Liver (tissue), 3 donors: ENCODE measurements at regions not wholly inside any gene's neighbourhood (a gene's known extent, or its start where the extent isn't known, plus 50 kb on each side); places are given as distances from the start of the nearest gene placed in this dataset.

Source experiments
- ATF3 ChIP-seq: IDR thresholded peaks from 2 replicates; pipeline ENCODE4 v1.6.1; 2016; ENCODE audit warnings: antibody characterized with exemption
- EGR1 ChIP-seq, 2 donors: IDR thresholded peaks; 2 replicates each; pipeline ENCODE4 v1.6.1; 2016 to 2018; ENCODE audit warnings: antibody characterized with exemption in 2 of 2, low read depth in 2 of 2
- FOXA1 ChIP-seq: IDR thresholded peaks from 2 replicates; pipeline ENCODE4 v1.6.1; 2016; ENCODE audit warnings: antibody characterized with exemption
- GABPA ChIP-seq, 2 donors: IDR thresholded peaks in 1 of 2; conservative IDR thresholded peaks in 1 of 2; 2 replicates each; pipeline ENCODE4 v1.6.1; 2016; ENCODE audit warnings: antibody characterized with exemption in 2 of 2, mild to moderate bottlenecking in 1 of 2, moderate library complexity in 1 of 2
- HNF4A ChIP-seq, 2 donors: conservative IDR thresholded peaks; 2 replicates each; pipeline ENCODE4 v1.6.1; 2016; ENCODE audit warnings: antibody characterized with exemption in 2 of 2, mild to moderate bottlenecking in 2 of 2
- JUND ChIP-seq, 2 donors: IDR thresholded peaks; 2 replicates each; pipeline ENCODE4 v1.6.1; 2016; ENCODE audit warnings: antibody characterized with exemption in 2 of 2
- RAD21 ChIP-seq, 2 donors: IDR thresholded peaks; 2 replicates each; pipeline ENCODE4 v1.6.1; 2016; ENCODE audit warnings: antibody characterized with exemption in 2 of 2, mild to moderate bottlenecking in 2 of 2
- SP1 ChIP-seq: IDR thresholded peaks from 2 replicates; pipeline ENCODE4 v1.6.1; 2018; ENCODE audit warnings: antibody characterized with exemption, mild to moderate bottlenecking
- TAF1 ChIP-seq: conservative IDR thresholded peaks from 2 replicates; pipeline ENCODE4 v1.6.1; 2016; ENCODE audit warnings: antibody characterized with exemption, mild to moderate bottlenecking
- YY1 ChIP-seq: IDR thresholded peaks from 2 replicates; pipeline ENCODE4 v1.6.1; 2016; ENCODE audit warnings: antibody characterized with exemption, mild to moderate bottlenecking
- ZBTB33 ChIP-seq: IDR thresholded peaks from 2 replicates; pipeline ENCODE4 v1.6.1; 2016; ENCODE audit warnings: antibody characterized with exemption
- TF ChIP-seq, protein P1 (sequence below): fragments of 150-350 bp; IDR thresholded peaks from 2 replicates; pipeline ENCODE4 v1.5.1; 2017; ENCODE audit warnings: improper control_type of control experiment, low read depth, low read length; ENCODE audit not compliant: missing input control
- TF ChIP-seq, protein P2 (sequence below): IDR thresholded peaks from 2 replicates; pipeline ENCODE4 v1.6.1; 2016; ENCODE audit warnings: antibody characterized with exemption
- TF ChIP-seq, protein P3 (sequence below): IDR thresholded peaks from 2 replicates; pipeline ENCODE4 v1.6.1; 2016; ENCODE audit warnings: antibody characterized with exemption, mild to moderate bottlenecking
- donor health status: healthy.
- donor health status: healthy.

DNA sequence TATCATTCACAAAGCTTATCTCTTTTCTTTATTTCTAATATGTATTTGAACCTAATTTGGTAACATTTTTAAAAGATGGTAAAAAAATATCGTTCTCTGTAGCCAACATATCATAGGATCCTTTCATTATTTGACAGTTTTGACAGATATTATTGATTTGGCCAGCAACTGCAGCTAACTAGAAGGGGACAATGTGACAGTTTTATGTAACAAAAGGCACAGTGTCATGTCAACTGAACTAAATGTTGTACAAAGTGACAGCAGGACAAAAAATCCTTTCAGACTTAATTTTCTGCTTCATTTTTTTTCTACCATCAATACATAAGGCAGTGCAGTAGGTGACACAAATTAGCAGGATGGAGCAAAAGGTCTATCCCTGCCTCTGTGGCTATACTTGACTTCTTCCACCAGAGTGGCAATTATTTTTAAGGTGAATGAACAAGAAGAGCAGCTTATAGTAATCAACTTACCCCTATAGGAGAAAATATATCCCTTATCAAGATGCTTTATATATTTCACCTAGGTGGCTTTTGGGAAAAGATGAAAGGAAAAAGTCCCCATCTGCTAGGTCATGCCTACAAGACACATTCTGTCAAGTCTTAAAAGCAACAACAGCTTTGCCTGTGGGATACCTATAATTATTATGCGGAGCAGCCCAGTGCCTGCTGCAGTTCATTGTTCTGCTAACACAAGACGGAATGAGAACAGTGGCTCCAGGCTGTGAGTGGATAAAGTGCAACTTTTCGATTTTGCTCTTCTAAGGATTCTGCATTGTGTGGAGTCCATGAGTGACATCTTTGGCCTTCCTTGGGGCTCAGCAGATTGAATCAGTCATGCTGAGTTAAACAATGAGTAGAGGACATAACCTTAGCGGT, 694.9 kb downstream of the ISL1 start:
- TF ChIP-seq TAF1, result no peak
- TF ChIP-seq, protein P1, sequence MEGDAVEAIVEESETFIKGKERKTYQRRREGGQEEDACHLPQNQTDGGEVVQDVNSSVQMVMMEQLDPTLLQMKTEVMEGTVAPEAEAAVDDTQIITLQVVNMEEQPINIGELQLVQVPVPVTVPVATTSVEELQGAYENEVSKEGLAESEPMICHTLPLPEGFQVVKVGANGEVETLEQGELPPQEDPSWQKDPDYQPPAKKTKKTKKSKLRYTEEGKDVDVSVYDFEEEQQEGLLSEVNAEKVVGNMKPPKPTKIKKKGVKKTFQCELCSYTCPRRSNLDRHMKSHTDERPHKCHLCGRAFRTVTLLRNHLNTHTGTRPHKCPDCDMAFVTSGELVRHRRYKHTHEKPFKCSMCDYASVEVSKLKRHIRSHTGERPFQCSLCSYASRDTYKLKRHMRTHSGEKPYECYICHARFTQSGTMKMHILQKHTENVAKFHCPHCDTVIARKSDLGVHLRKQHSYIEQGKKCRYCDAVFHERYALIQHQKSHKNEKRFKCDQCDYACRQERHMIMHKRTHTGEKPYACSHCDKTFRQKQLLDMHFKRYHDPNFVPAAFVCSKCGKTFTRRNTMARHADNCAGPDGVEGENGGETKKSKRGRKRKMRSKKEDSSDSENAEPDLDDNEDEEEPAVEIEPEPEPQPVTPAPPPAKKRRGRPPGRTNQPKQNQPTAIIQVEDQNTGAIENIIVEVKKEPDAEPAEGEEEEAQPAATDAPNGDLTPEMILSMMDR, result no peak
- TF ChIP-seq, protein P2, sequence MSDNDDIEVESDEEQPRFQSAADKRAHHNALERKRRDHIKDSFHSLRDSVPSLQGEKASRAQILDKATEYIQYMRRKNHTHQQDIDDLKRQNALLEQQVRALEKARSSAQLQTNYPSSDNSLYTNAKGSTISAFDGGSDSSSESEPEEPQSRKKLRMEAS, result no peak
- no peak for TF ChIP-seq ZBTB33
- no peak for TF ChIP-seq FOXA1
- no peak for TF ChIP-seq GABPA (IDR thresholded peaks at IDR 0.05 in 1 of 2, conservative IDR thresholded peaks at IDR 0.05 in 1 of 2)
- no peak for TF ChIP-seq SP1
- no peak for TF ChIP-seq ATF3
- TF ChIP-seq JUND (IDR thresholded peaks at IDR 0.05), result no peak
- TF ChIP-seq EGR1 (IDR thresholded peaks at IDR 0.05; ENCODE audit: low read depth in 2 of 2), result no peak
- TF ChIP-seq YY1, result no peak
- TF ChIP-seq HNF4A (conservative IDR thresholded peaks at IDR 0.05), result no peak
- TF ChIP-seq, protein P3, sequence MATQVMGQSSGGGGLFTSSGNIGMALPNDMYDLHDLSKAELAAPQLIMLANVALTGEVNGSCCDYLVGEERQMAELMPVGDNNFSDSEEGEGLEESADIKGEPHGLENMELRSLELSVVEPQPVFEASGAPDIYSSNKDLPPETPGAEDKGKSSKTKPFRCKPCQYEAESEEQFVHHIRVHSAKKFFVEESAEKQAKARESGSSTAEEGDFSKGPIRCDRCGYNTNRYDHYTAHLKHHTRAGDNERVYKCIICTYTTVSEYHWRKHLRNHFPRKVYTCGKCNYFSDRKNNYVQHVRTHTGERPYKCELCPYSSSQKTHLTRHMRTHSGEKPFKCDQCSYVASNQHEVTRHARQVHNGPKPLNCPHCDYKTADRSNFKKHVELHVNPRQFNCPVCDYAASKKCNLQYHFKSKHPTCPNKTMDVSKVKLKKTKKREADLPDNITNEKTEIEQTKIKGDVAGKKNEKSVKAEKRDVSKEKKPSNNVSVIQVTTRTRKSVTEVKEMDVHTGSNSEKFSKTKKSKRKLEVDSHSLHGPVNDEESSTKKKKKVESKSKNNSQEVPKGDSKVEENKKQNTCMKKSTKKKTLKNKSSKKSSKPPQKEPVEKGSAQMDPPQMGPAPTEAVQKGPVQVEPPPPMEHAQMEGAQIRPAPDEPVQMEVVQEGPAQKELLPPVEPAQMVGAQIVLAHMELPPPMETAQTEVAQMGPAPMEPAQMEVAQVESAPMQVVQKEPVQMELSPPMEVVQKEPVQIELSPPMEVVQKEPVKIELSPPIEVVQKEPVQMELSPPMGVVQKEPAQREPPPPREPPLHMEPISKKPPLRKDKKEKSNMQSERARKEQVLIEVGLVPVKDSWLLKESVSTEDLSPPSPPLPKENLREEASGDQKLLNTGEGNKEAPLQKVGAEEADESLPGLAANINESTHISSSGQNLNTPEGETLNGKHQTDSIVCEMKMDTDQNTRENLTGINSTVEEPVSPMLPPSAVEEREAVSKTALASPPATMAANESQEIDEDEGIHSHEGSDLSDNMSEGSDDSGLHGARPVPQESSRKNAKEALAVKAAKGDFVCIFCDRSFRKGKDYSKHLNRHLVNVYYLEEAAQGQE, result no peak
- TF ChIP-seq RAD21 (IDR thresholded peaks at IDR 0.05), result no peak
